ENCODE measurements at regions not wholly inside any gene's neighbourhood (a gene's known extent, or its start where the extent isn't known, plus 50 kb on each side); places are given as distances from the start of the nearest gene placed in this dataset.
A peak's percentile ranks its signal among the peaks of the same experiment; 100 is the strongest.
"Not testable (repeated sequence)": the region's sequence is repeated elsewhere in the genome, so short reads cannot be mapped to it uniquely, and the experiment has no call there.

DNA sequence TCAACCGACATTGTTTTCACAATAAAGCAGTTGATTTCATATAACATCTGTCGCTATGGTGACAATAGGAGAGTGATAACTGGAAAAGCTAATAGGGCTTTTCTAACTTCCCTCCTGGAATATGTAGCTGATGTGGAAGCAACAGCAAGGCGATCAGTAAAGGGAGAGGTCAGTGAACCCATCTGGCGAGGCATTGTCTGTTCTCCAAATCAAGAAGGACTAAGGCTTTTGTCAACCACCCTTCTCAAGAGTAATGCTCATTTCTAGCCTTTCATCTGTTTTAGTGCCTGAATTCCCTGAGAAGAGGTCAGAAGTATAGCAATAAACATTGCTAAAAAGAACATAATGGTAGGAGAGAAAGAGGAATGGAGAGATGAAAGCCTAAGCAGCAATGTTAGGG is 201.3 kb downstream of the AKAP7 start:
- H3K27me3 ChIP-seq (ENCODE audit: insufficient read depth, low read length), result no peaks in the 10 kb centered on the region
- WGBS, result 92% methylated on average over 3 of the region's 4 CpGs

DNA sequence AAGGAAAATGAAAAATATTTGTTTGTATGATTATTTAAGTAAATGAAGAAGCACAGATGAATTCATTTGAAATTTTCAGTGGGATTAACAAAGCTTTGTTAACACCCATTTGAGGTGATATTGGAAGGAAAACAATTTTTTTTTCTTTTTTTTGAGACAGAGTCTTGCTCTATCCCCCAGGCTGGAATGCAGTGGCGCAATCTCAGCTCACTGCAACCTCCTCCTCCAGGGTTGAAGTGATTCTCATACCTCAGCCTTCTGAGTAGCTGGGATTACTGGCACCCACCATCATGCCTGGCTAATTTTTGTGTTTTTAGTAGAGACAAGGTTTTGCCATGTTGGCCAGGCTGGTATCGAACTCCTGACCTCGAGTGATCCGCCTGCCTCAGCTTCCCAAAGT is 211.6 kb downstream of the AKAP7 start:
- H3K4me3 ChIP-seq (ENCODE audit: low read length); H3K9ac ChIP-seq (ENCODE audit: low read depth, low read length); H3K27me3 ChIP-seq (ENCODE audit: insufficient read depth, low read length); H3K9me3 ChIP-seq (ENCODE audit: insufficient read depth, low read depth, low read length); H3K27ac ChIP-seq (ENCODE audit: low read depth, low read length); H3K36me3 ChIP-seq (ENCODE audit: insufficient read depth, low read length): not testable (repeated sequence)
- 88% methylated on average over 4 of the region's 4 CpGs for WGBS
- peaks cover 19% of the 10 kb centered on the region for H3K4me1 ChIP-seq (ENCODE audit: insufficient read depth, low read length)

More for the DNA sequence above, 201.3 kb downstream of the AKAP7 start:
- Histone ChIP-seq H3K36me3 (ENCODE audit: insufficient read depth, low read length) (peaks cover 27% of the 10 kb centered on the region), H3K27ac (ENCODE audit: low read depth, low read length) (peak overlapping the region; percentile 49; the same call in 1 of the 2 replicates), H3K4me1 (ENCODE audit: insufficient read depth, low read length) (peaks cover 5% of the 10 kb centered on the region; the same call in 1 of the 2 replicates), H3K9ac (ENCODE audit: low read depth, low read length) (no peak overlapping the region), H3K4me3 (ENCODE audit: low read length) (no peak overlapping the region), H3K9me3 (ENCODE audit: insufficient read depth, low read depth, low read length) (no peaks in the 10 kb centered on the region)

DNA sequence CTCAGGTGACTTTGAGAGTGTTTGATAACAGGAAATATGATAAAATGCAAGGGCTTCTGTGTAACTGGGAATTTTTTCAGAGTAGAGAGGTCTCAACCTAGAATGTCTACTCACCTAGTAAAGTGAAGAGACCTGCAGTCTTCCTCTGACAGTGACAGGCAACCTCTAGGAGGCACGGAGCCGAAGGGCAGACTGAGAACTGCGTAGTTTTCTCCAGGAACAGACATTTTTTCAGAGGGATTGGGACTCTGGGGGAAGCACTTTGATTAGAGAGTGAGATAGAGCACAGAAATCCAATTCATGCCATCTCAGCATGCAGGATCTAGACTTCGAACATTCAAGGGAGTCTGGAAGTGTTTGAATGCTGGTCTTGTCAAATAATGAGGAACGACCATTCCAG is 213.3 kb downstream of the AKAP7 start:
- Histone ChIP-seq H3K4me1 (ENCODE audit: insufficient read depth, low read length) (peaks cover 19% of the 10 kb centered on the region), H3K9me3 (ENCODE audit: insufficient read depth, low read depth, low read length) (no peaks in the 10 kb centered on the region), H3K27ac (ENCODE audit: low read depth, low read length) (no peak overlapping the region; the same call in 1 of the 2 replicates), H3K27me3 (ENCODE audit: insufficient read depth, low read length) (no peaks in the 10 kb centered on the region), H3K9ac (ENCODE audit: low read depth, low read length) (no peak overlapping the region), H3K4me3 (ENCODE audit: low read length) (no peak overlapping the region), H3K36me3 (ENCODE audit: insufficient read depth, low read length) (no peaks in the 10 kb centered on the region)
- 86% methylated on average over 5 of the region's 5 CpGs for WGBS

DNA sequence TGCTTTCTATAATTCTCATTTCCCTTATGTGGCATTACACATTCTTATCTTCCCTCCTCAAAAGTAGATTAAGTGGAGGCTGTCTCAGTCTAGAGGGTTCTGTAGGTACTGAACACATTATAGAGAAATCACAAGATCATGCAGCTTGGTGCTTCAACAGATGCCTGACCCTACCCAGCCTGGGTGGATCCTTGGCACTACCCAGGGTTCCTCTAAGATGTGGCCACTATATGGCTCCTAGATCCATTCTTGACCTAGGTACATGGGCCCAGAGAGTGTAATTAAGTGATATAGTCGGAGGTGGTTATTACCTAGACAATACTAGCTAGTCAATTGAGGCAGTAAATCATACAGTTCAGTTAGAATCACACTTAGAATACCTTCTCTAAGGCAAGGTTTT is 213.9 kb downstream of the AKAP7 start:
- Histone ChIP-seq H3K9ac (ENCODE audit: low read depth, low read length) (no peak overlapping the region), H3K4me3 (ENCODE audit: low read length) (no peak overlapping the region), H3K27me3 (ENCODE audit: insufficient read depth, low read length) (no peaks in the 10 kb centered on the region), H3K4me1 (ENCODE audit: insufficient read depth, low read length) (peaks cover 18% of the 10 kb centered on the region), H3K27ac (ENCODE audit: low read depth, low read length) (no peak overlapping the region), H3K36me3 (ENCODE audit: insufficient read depth, low read length) (no peaks in the 10 kb centered on the region), H3K9me3 (ENCODE audit: insufficient read depth, low read depth, low read length) (no peaks in the 10 kb centered on the region)
- WGBS, result no CpG with 5 or more reads among the region's 1 CpG

DNA sequence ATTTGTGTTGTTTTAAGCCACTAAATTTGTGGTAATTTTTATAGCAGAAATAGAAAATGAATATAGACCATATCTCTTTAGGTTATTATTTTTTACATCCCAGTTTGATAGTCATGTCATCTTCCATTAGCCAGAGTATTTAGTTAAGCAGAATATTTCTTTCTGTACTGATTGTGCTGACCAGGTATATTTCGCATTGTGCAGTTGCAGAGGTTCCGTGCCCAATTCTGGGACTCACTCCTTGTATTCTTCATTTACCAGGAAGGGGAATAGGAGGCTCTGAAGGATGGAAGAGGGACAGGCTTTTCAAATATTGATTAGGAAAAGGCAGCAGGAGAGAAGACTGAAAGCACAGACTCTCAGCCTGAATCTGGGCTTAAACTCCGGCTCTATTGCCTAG is 217.8 kb downstream of the AKAP7 start:
- Histone ChIP-seq H3K9ac (ENCODE audit: low read depth, low read length) (no peak overlapping the region), H3K27me3 (ENCODE audit: insufficient read depth, low read length) (no peaks in the 10 kb centered on the region), H3K9me3 (ENCODE audit: insufficient read depth, low read depth, low read length) (no peaks in the 10 kb centered on the region), H3K4me1 (ENCODE audit: insufficient read depth, low read length) (peaks cover 7% of the 10 kb centered on the region; the same call in 1 of the 2 replicates), H3K36me3 (ENCODE audit: insufficient read depth, low read length) (no peaks in the 10 kb centered on the region), H3K27ac (ENCODE audit: low read depth, low read length) (no peak overlapping the region), H3K4me3 (ENCODE audit: low read length) (no peak overlapping the region)
- 95% methylated on average over 3 of the region's 3 CpGs for WGBS

DNA sequence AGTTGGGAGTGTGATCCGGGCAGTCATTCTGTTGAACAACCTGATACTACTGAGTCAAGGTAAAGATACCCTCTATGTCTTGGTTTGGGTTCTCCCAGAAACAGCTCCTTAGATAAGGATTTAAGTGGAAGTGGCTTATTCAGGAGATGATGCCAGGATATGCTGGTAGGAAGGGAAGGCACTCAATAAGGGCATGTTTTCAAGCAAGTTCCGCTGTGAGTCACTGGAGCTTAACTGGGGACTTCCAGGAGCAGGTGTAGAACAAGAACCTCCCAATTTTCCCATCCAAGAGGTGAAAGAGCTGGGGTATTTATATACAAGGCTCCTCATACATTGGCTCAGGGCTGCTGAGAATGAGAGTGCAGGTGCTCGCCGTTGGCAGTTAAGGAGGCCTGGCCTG is 218.6 kb downstream of the AKAP7 start:
- no peak overlapping the region for H3K4me3 ChIP-seq (ENCODE audit: low read length)
- WGBS, result 96% methylated on average over 4 of the region's 4 CpGs
- peaks cover 1% of the 10 kb centered on the region; the same call in 1 of the 2 replicates for H3K4me1 ChIP-seq (ENCODE audit: insufficient read depth, low read length)

DNA sequence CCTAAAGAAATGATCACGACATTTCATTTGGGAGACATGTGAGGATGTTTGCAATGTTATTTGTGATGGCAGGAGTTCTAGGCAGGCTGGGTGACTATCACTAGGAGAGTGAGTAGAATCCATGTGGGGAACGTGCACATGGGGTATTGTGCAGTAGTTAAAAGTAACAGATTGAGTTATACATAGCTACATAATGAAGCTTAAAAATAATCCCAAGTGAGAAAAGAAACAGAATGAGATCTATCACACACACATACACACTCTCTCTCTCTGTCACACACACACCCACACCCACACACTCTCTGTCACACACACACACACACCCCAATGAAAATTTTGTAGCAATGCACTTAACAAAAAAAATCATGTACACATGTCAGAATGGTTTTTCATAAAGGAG is 218.7 kb upstream of the ARG1 start:
- no peak overlapping the region for H3K27ac ChIP-seq (ENCODE audit: low read depth, low read length)
- 83% methylated on average over 2 of the region's 2 CpGs for WGBS
- H3K36me3 ChIP-seq (ENCODE audit: insufficient read depth, low read length), result no peaks in the 10 kb centered on the region
- no peaks in the 10 kb centered on the region for H3K4me1 ChIP-seq (ENCODE audit: insufficient read depth, low read length)
- no peaks in the 10 kb centered on the region for H3K9me3 ChIP-seq (ENCODE audit: insufficient read depth, low read depth, low read length)
- H3K4me3 ChIP-seq (ENCODE audit: low read length), result no peak overlapping the region
- H3K27me3 ChIP-seq (ENCODE audit: insufficient read depth, low read length), result no peaks in the 10 kb centered on the region
- no peak overlapping the region for H3K9ac ChIP-seq (ENCODE audit: low read depth, low read length)

More for the DNA sequence above, 218.6 kb downstream of the AKAP7 start:
- Histone ChIP-seq H3K9me3 (ENCODE audit: insufficient read depth, low read depth, low read length) (no peaks in the 10 kb centered on the region), H3K36me3 (ENCODE audit: insufficient read depth, low read length) (no peaks in the 10 kb centered on the region), H3K27ac (ENCODE audit: low read depth, low read length) (no peak overlapping the region), H3K27me3 (ENCODE audit: insufficient read depth, low read length) (no peaks in the 10 kb centered on the region), H3K9ac (ENCODE audit: low read depth, low read length) (no peak overlapping the region)

DNA sequence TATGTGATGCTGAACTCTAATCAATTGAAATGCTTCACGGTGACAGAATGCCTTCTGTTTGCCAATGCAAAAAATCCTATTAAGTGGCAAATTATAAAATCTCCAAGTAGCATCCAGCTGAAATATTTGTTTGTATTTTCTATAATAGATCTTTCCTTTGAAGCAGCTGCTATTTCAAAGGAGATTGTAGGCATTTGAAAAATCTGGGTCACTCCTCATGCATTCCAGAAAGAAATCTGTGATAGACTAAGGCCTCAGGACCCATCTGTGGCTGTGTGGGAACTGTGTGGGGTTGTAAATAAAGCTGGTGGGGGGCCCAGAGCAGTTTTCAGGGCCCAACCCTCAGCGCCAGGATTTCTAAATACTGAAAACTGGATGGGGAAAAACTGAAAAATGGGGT is 216.9 kb upstream of the ARG1 start:
- Histone ChIP-seq H3K4me3 (ENCODE audit: low read length) (no peak overlapping the region), H3K4me1 (ENCODE audit: insufficient read depth, low read length) (no peaks in the 10 kb centered on the region), H3K27ac (ENCODE audit: low read depth, low read length) (no peak overlapping the region), H3K36me3 (ENCODE audit: insufficient read depth, low read length) (no peaks in the 10 kb centered on the region), H3K9ac (ENCODE audit: low read depth, low read length) (no peak overlapping the region), H3K27me3 (ENCODE audit: insufficient read depth, low read length) (no peaks in the 10 kb centered on the region), H3K9me3 (ENCODE audit: insufficient read depth, low read depth, low read length) (no peaks in the 10 kb centered on the region)
- 93% methylated on average over 2 of the region's 2 CpGs for WGBS

DNA sequence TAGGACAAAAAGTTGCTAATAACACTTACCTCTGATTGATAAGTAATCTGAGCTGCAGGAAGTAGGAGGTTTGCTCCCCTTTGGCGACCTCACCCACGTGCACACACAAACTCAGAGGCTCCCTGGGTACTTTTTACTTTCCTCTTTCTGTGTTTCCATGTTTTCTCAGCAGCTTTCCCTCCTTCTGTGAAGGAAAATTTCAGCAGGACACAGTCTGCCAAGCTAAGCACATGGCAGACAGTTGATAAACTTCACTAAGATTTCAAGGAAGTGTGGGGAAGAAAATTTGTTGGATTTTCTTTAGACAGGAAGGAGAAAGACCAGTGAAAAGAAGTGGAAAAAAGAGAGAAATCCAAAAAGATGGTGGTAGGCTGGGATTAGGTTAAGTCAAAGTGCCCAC is 215.5 kb upstream of the ARG1 start:
- H3K4me3 ChIP-seq (ENCODE audit: low read length), result no peak overlapping the region
- H3K27ac ChIP-seq (ENCODE audit: low read depth, low read length), result no peak overlapping the region
- H3K9me3 ChIP-seq (ENCODE audit: insufficient read depth, low read depth, low read length), result no peaks in the 10 kb centered on the region
- WGBS, result 85% methylated on average over 2 of the region's 2 CpGs
- H3K36me3 ChIP-seq (ENCODE audit: insufficient read depth, low read length), result no peaks in the 10 kb centered on the region
- no peaks in the 10 kb centered on the region for H3K27me3 ChIP-seq (ENCODE audit: insufficient read depth, low read length)
- H3K4me1 ChIP-seq (ENCODE audit: insufficient read depth, low read length), result no peaks in the 10 kb centered on the region
- no peak overlapping the region for H3K9ac ChIP-seq (ENCODE audit: low read depth, low read length)

DNA sequence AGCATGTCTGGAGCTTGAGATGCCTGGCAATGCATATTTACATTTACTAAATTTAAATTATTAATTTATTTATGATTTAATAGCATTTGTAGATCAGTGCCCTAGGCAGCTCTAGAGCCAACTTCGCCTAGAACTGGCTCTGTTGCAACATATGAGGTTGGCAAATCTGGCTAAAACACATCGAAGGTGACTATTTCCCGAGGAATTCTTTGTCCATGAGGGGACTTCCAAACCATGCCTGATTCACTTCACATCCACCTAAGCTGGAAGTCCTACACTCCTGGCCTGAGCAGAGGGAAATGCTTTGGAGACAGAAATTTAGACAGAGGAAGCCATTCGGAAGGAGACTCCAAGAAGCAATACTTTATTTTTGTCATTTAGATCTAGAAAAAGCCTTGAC is 211.0 kb upstream of the ARG1 start:
- H3K9me3 ChIP-seq (ENCODE audit: insufficient read depth, low read depth, low read length), result no peaks in the 10 kb centered on the region
- H3K4me1 ChIP-seq (ENCODE audit: insufficient read depth, low read length), result 0 out of 2 replicates have a peak, but pooled peaks cover 5% of the 10 kb centered on the region
- WGBS, result 94% methylated on average over 4 of the region's 4 CpGs
- no peak overlapping the region for H3K27ac ChIP-seq (ENCODE audit: low read depth, low read length)
- no peaks in the 10 kb centered on the region for H3K27me3 ChIP-seq (ENCODE audit: insufficient read depth, low read length)
- no peaks in the 10 kb centered on the region for H3K36me3 ChIP-seq (ENCODE audit: insufficient read depth, low read length)
- H3K4me3 ChIP-seq (ENCODE audit: low read length), result no peak overlapping the region
- no peak overlapping the region for H3K9ac ChIP-seq (ENCODE audit: low read depth, low read length)

DNA sequence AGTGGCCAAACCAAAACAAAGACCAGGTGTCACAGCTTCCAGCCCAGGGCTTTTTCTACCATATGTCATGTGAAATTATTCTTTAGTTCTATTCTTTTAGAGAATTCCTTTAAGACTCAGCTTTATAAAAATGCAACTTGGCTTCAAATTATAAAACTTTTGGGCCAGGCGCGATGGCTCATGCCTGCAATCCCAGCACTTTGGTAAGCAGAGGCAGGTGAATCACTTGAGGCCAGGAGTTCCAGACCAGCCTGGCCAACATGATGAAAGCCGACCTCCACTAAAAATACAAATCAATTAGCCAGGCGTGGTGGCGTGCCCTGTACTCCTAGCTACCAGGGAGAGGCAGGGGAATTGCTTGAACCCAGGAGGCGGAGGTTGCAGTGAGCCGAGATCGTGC is 210.3 kb upstream of the ARG1 start:
- Histone ChIP-seq H3K27ac (ENCODE audit: low read depth, low read length) (no peak overlapping the region), H3K36me3 (ENCODE audit: insufficient read depth, low read length) (no peaks in the 10 kb centered on the region), H3K9me3 (ENCODE audit: insufficient read depth, low read depth, low read length) (no peaks in the 10 kb centered on the region), H3K9ac (ENCODE audit: low read depth, low read length) (no peak overlapping the region), H3K4me1 (ENCODE audit: insufficient read depth, low read length) (0 out of 2 replicates have a peak, but pooled peaks cover 5% of the 10 kb centered on the region), H3K27me3 (ENCODE audit: insufficient read depth, low read length) (no peaks in the 10 kb centered on the region), H3K4me3 (ENCODE audit: low read length) (no peak overlapping the region)
- WGBS, result 90% methylated on average over 8 of the region's 8 CpGs
